ENCODE measurements at regions not wholly inside any gene's neighbourhood (a gene's known extent, or its start where the extent isn't known, plus 50 kb on each side); places are given as distances from the start of the nearest gene placed in this dataset.

GRCh38 chr5:123810253-123810652 is 298.3 kb downstream of the CSNK1G3 start:
- no peak for DNase-seq
- TF ChIP-seq CTCF (IDR thresholded peaks at IDR 0.05; ENCODE audit: low read depth, low read length, missing control alignments) = no peak
- Histone ChIP-seq H3K27ac (no peak overlapping the region), H3K36me3 (replicated peaks) (no peaks in the 10 kb centered on the region), H3K27me3 (replicated peaks) (no peaks in the 10 kb centered on the region), H3K4me3 (ENCODE audit: low read depth, low read length) (no peak overlapping the region)
- in situ Hi-C loops (cut with HindIII; ENCODE audit: low pct_ligation_motif_present, low sequenced_read_pairs) = no loop called here

- no peak for DNase-seq
- Histone ChIP-seq H3K27ac (no peak overlapping the region), H3K27me3 (replicated peaks) (no peaks in the 10 kb centered on the region), H3K36me3 (replicated peaks) (no peaks in the 10 kb centered on the region), H3K4me3 (ENCODE audit: low read depth, low read length) (no peak overlapping the region)
- no peak for TF ChIP-seq CTCF (IDR thresholded peaks at IDR 0.05; ENCODE audit: low read depth, low read length, missing control alignments)
- in situ Hi-C loops (cut with HindIII; ENCODE audit: low pct_ligation_motif_present, low sequenced_read_pairs) = no loop called here
Measured at GRCh38 chr5:123809594-123810221, 297.7 kb downstream of the CSNK1G3 start.

GRCh38 chr5:123808461-123809380 is 296.7 kb downstream of the CSNK1G3 start:
- DNase-seq = no peak
- Histone ChIP-seq H3K36me3 (replicated peaks) (no peaks in the 10 kb centered on the region), H3K4me3 (ENCODE audit: low read depth, low read length) (no peak overlapping the region), H3K27ac (no peak overlapping the region), H3K27me3 (replicated peaks) (no peaks in the 10 kb centered on the region)
- no peak for TF ChIP-seq CTCF (IDR thresholded peaks at IDR 0.05; ENCODE audit: low read depth, low read length, missing control alignments)
- in situ Hi-C loops (cut with HindIII; ENCODE audit: low pct_ligation_motif_present, low sequenced_read_pairs) = no loop called here

GRCh38 chr5:123807177-123807945 is 295.4 kb downstream of the CSNK1G3 start:
- H3K27ac ChIP-seq = no peak overlapping the region
- no peaks in the 10 kb centered on the region for H3K36me3 ChIP-seq (replicated peaks)
- no peak for TF ChIP-seq CTCF (IDR thresholded peaks at IDR 0.05; ENCODE audit: low read depth, low read length, missing control alignments)
- DNase-seq = no peak
- in situ Hi-C loops (cut with HindIII; ENCODE audit: low pct_ligation_motif_present, low sequenced_read_pairs) = no loop called here
- H3K4me3 ChIP-seq (ENCODE audit: low read depth, low read length) = no peak overlapping the region
- H3K27me3 ChIP-seq (replicated peaks) = no peaks in the 10 kb centered on the region

- no peak for TF ChIP-seq CTCF (IDR thresholded peaks at IDR 0.05; ENCODE audit: low read depth, low read length, missing control alignments)
- Histone ChIP-seq H3K27ac (no peak overlapping the region), H3K4me3 (ENCODE audit: low read depth, low read length) (no peak overlapping the region), H3K27me3 (replicated peaks) (no peaks in the 10 kb centered on the region), H3K36me3 (replicated peaks) (no peaks in the 10 kb centered on the region)
- DNase-seq = no peak
- in situ Hi-C loops (cut with HindIII; ENCODE audit: low pct_ligation_motif_present, low sequenced_read_pairs) = no loop called here
Measured at GRCh38 chr5:123806644-123807043, 294.7 kb downstream of the CSNK1G3 start.
